IPS-18c (cell line): ENCODE measurements at regions not wholly inside any gene's neighbourhood (a gene's known extent, or its start where the extent isn't known, plus 50 kb on each side); places are given as distances from the start of the nearest gene placed in this dataset.

Experiments used
- H3K4me3 ChIP-seq: 2 replicates; pipeline ENCODE4 v1.7.0; 2013; ENCODE audit warnings: low read depth, mild to moderate bottlenecking, low read length, moderate library complexity; ENCODE audit not compliant: insufficient read depth
- H3K9me3 ChIP-seq: one replicate; pipeline ENCODE4 v1.6.1; 2013; ENCODE audit warnings: mild to moderate bottlenecking, low read length, moderate library complexity; ENCODE audit not compliant: control insufficient read depth, insufficient read depth

GRCh38 chr15:60124460-60125070 lies 120.5 kb downstream of the FOXB1 start:
- H3K9me3 ChIP-seq = no peaks in the 10 kb centered on the region
- H3K4me3 ChIP-seq = no peak overlapping the region

GRCh38 chr15:60125334-60125733 lies 121.2 kb downstream of the FOXB1 start:
- Histone ChIP-seq H3K9me3 (no peaks in the 10 kb centered on the region), H3K4me3 (no peak overlapping the region)

GRCh38 chr15:60126200-60126599 lies 122.1 kb downstream of the FOXB1 start:
- Histone ChIP-seq H3K9me3 (no peaks in the 10 kb centered on the region), H3K4me3 (no peak overlapping the region)

GRCh38 chr15:60126661-60127060 lies 122.5 kb downstream of the FOXB1 start:
- Histone ChIP-seq H3K4me3 (no peak overlapping the region), H3K9me3 (no peaks in the 10 kb centered on the region)

- H3K9me3 ChIP-seq = no peaks in the 10 kb centered on the region
- peak overlapping the region; percentile 39 for H3K4me3 ChIP-seq
Measured at GRCh38 chr15:60128000-60128376, 123.9 kb downstream of the FOXB1 start.

- H3K4me3 ChIP-seq = peak overlapping the region; percentile 22; the same call in 1 of the 2 replicates
- H3K9me3 ChIP-seq = no peaks in the 10 kb centered on the region
Measured at GRCh38 chr15:60128710-60129109, 124.6 kb downstream of the FOXB1 start.

GRCh38 chr15:60130398-60130797 lies 126.3 kb downstream of the FOXB1 start:
- Histone ChIP-seq H3K9me3 (no peaks in the 10 kb centered on the region), H3K4me3 (no peak overlapping the region)

- Histone ChIP-seq H3K4me3 (no peak overlapping the region), H3K9me3 (no peaks in the 10 kb centered on the region)
Measured at GRCh38 chr15:60130821-60131220, 126.7 kb downstream of the FOXB1 start.

- Histone ChIP-seq H3K9me3 (no peaks in the 10 kb centered on the region), H3K4me3 (no peak overlapping the region)
Measured at GRCh38 chr15:60134609-60135008, 130.5 kb downstream of the FOXB1 start.

- H3K4me3 ChIP-seq = no peak overlapping the region
- H3K9me3 ChIP-seq = no peaks in the 10 kb centered on the region
Measured at GRCh38 chr15:60135961-60136360, 131.8 kb downstream of the FOXB1 start.

- Histone ChIP-seq H3K9me3 (no peaks in the 10 kb centered on the region), H3K4me3 (no peak overlapping the region)
Measured at GRCh38 chr15:60137711-60138396, 133.7 kb downstream of the FOXB1 start.

- no peak overlapping the region for H3K4me3 ChIP-seq
- H3K9me3 ChIP-seq = no peaks in the 10 kb centered on the region
Measured at GRCh38 chr15:60138397-60138968, 134.4 kb downstream of the FOXB1 start.

GRCh38 chr15:60152386-60152785 lies 148.3 kb downstream of the FOXB1 start:
- no peaks in the 10 kb centered on the region for H3K9me3 ChIP-seq
- no peak overlapping the region for H3K4me3 ChIP-seq

- H3K9me3 ChIP-seq = no peaks in the 10 kb centered on the region
- H3K4me3 ChIP-seq = no peak overlapping the region
Measured at GRCh38 chr15:60154764-60155325, 150.7 kb downstream of the FOXB1 start.

GRCh38 chr15:60155661-60156060 lies 151.6 kb downstream of the FOXB1 start:
- Histone ChIP-seq H3K9me3 (no peaks in the 10 kb centered on the region), H3K4me3 (no peak overlapping the region)

GRCh38 chr15:60160909-60161308 lies 156.8 kb downstream of the FOXB1 start:
- H3K9me3 ChIP-seq = no peaks in the 10 kb centered on the region
- no peak overlapping the region for H3K4me3 ChIP-seq

GRCh38 chr15:60161704-60162103 lies 157.6 kb downstream of the FOXB1 start:
- H3K9me3 ChIP-seq = no peaks in the 10 kb centered on the region

GRCh38 chr15:60162251-60162967 lies 158.3 kb downstream of the FOXB1 start:
- Histone ChIP-seq H3K9me3 (no peaks in the 10 kb centered on the region), H3K4me3 (no peak overlapping the region)

More at GRCh38 chr15:60161704-60162103, 157.6 kb downstream of the FOXB1 start:
- no peak overlapping the region for H3K4me3 ChIP-seq
